ENCODE measurements at regions not wholly inside any gene's neighbourhood (a gene's known extent, or its start where the extent isn't known, plus 50 kb on each side); places are given as distances from the start of the nearest gene placed in this dataset.

- TF ChIP-seq CTCF (IDR thresholded peaks at IDR 0.05; ENCODE audit: low read depth, low read length) (no peak), POLR2A (IDR thresholded peaks at IDR 0.05; ENCODE audit: extremely low read depth, insufficient read length) (no peak)
Measured at GRCh38 chr5:164799391-164799790, 1294.0 kb downstream of the MAT2B start.

Measured in NB4 (cell line).